ENCODE measurements at regions not wholly inside any gene's neighbourhood (a gene's known extent, or its start where the extent isn't known, plus 50 kb on each side); places are given as distances from the start of the nearest gene placed in this dataset.

- H3K9me2 ChIP-seq (ENCODE audit: insufficient read depth) = no peaks in the 10 kb centered on the region
- TF ChIP-seq POLR2A (IDR thresholded peaks at IDR 0.05; ENCODE audit: borderline replicate concordance, extremely low read depth, insufficient read depth, insufficient read length) = no peak
- no peak for TF ChIP-seq POLR2AphosphoS5 (IDR thresholded peaks at IDR 0.05; ENCODE audit: low read depth, low read length)
- no peak for TF ChIP-seq ELF1 (IDR thresholded peaks at IDR 0.05; ENCODE audit: borderline replicate concordance, low read depth)
- TF ChIP-seq ZNF274 (IDR thresholded peaks at IDR 0.05; ENCODE audit: low read depth, low read length) = no peak
- TF ChIP-seq EZH2phosphoT487 (IDR thresholded peaks at IDR 0.05; ENCODE audit: borderline replicate concordance) = no peak
- no peak for TF ChIP-seq YY1 (IDR thresholded peaks at IDR 0.05; ENCODE audit: extremely low read depth, insufficient replicate concordance, low read depth, low read length)
- no peak for TF ChIP-seq FOSL1 (IDR thresholded peaks at IDR 0.05; ENCODE audit: low read depth)
- TF ChIP-seq REST (IDR thresholded peaks at IDR 0.05; ENCODE audit: low read depth) = no peak
- TF ChIP-seq SRF (IDR thresholded peaks at IDR 0.05; ENCODE audit: low read depth) = no peak
- no peak overlapping the region for H3K4me3 ChIP-seq (replicated peaks in 1 of 2; ENCODE audit: low read depth in 1 of 2, low read length in 2 of 2)
- no peaks in the 10 kb centered on the region for H3K36me3 ChIP-seq (ENCODE audit: control insufficient read depth in 1 of 2, insufficient read depth in 2 of 2, low read length in 2 of 2)
- ChIA-PET RAD21 (ENCODE audit: low non-redundant PET in 1 of 2, low total read pairs in 2 of 2, uncharacterized antibody in 2 of 2, unreplicated experiment in 2 of 2) (interaction anchor here in 1 of 2 experiments (0.6 kb wide), 1 partner anchor 990 kb away, joined by 4 read pairs; no protein-coding TSS in a partner anchor), CTCF (no interaction called here), POLR2A (no interaction called here)
- H3K4me2 ChIP-seq (ENCODE audit: low read length) = no peak overlapping the region
- H3K27me3 ChIP-seq (ENCODE audit: insufficient read depth, low read length) = no peaks in the 10 kb centered on the region
- no peaks in the 10 kb centered on the region for H3K4me1 ChIP-seq (ENCODE audit: control insufficient read depth in 1 of 2, insufficient read depth in 2 of 2, low read length in 2 of 2)
- no peaks in the 10 kb centered on the region for H4K20me1 ChIP-seq (ENCODE audit: insufficient read depth)
- H3K9me3 ChIP-seq (ENCODE audit: control insufficient read depth in 1 of 2, insufficient read depth in 1 of 2, low read depth in 1 of 2, low read length in 2 of 2) = no peaks in the 10 kb centered on the region
- no peak overlapping the region for H2AFZ ChIP-seq (ENCODE audit: low read depth, low read length, poor library complexity, severe bottlenecking)
- no TSS peak for BruUV-seq (replicated peaks)
- no peak overlapping the region for H3K27ac ChIP-seq (ENCODE audit: low read depth, low read length)
- no peak for DNase-seq (ENCODE audit: low read depth, low spot score)
- no peak overlapping the region for H3K9ac ChIP-seq (ENCODE audit: low read length)
- intact Hi-C loops (cut with micrococcal nuclease) = no loop called here
- ATAC-seq = no peak
- no peaks in the 10 kb centered on the region for H3K79me2 ChIP-seq (ENCODE audit: insufficient read depth, low read length)
These were observed 865.1 kb downstream of the EFNB2 start for GRCh38 chr13:105670179-105670990.

Data from HCT116 (cell line).